Thyroid gland (tissue), 4 donors: ENCODE measurements at regions not wholly inside any gene's neighbourhood (a gene's known extent, or its start where the extent isn't known, plus 50 kb on each side); places are given as distances from the start of the nearest gene placed in this dataset.

Experiments
- CTCF ChIP-seq, 6 experiments: fragments of 200-600 bp in 3 of 6; fragments of 450-650 bp in 3 of 6; sonication (generic) in 3 of 6; IDR thresholded peaks; one replicate each; pipeline ENCODE4 v1.5.1; 2016 to 2019; ENCODE audit warnings: antibody characterized with exemption in 6 of 6, mild to moderate bottlenecking in 2 of 6, inconsistent platforms in 1 of 6, moderate library complexity in 1 of 6
- POLR2A ChIP-seq, 2 donors: fragments of 450-650 bp; IDR thresholded peaks; one replicate each; pipeline ENCODE4 v1.6.1; 2017; ENCODE audit warnings: antibody characterized with exemption in 2 of 2, mild to moderate bottlenecking in 2 of 2, moderate library complexity in 1 of 2

- TF ChIP-seq CTCF (IDR thresholded peaks at IDR 0.05) (no peak), POLR2A (IDR thresholded peaks at IDR 0.05) (no peak)
Measured at GRCh38 chr3:56886314-56886713, 84.6 kb upstream of the ARHGEF3 start.
